H9 (cell line): ENCODE measurements at regions not wholly inside any gene's neighbourhood (a gene's known extent, or its start where the extent isn't known, plus 50 kb on each side); places are given as distances from the start of the nearest gene placed in this dataset.

Source experiments
- DNase-seq: peaks from one replicate; pipeline ENCODE4 v3.0.0-alpha.2; 2017
- H2AFZ ChIP-seq: one replicate; pipeline ENCODE4 v1.6.1; 2013; ENCODE audit warnings: mild to moderate bottlenecking, low read length, control low read depth, moderate library complexity
- H2AK5ac ChIP-seq: 2 replicates; pipeline ENCODE4 v1.6.1; 2013; ENCODE audit warnings: low read length, control low read depth, mixed read lengths; ENCODE audit not compliant: insufficient read length
- H2BK120ac ChIP-seq: one replicate; pipeline ENCODE4 v1.6.1; 2013; ENCODE audit warnings: low read depth, mild to moderate bottlenecking, low read length, control low read depth, inconsistent platforms; ENCODE audit not compliant: poor library complexity, severe bottlenecking
- H2BK12ac ChIP-seq: 2 replicates; pipeline ENCODE4 v1.6.1; 2013; ENCODE audit warnings: low read length, control low read depth, mixed read lengths, low read depth; ENCODE audit not compliant: insufficient read length
- H2BK15ac ChIP-seq: 2 replicates; pipeline ENCODE4 v1.6.1; 2013; ENCODE audit warnings: low read depth, low read length, control low read depth
- H2BK20ac ChIP-seq: one replicate; pipeline ENCODE4 v1.6.1; 2013; ENCODE audit warnings: low read depth, mild to moderate bottlenecking, low read length, control low read depth, inconsistent platforms; ENCODE audit not compliant: poor library complexity, severe bottlenecking
- H2BK5ac ChIP-seq: 2 replicates; pipeline ENCODE4 v1.6.1; 2013; ENCODE audit warnings: low read length, control low read depth, mixed read lengths; ENCODE audit not compliant: insufficient read length
- H3K14ac ChIP-seq: 2 replicates; pipeline ENCODE4 v1.6.1; 2013; ENCODE audit warnings: low read length, control low read depth; ENCODE audit not compliant: insufficient read depth
- H3K18ac ChIP-seq: 2 replicates; pipeline ENCODE4 v1.6.1; 2013; ENCODE audit warnings: low read depth, mild to moderate bottlenecking, mixed read lengths, low read length, control low read depth; ENCODE audit not compliant: insufficient read length
- H3K23ac ChIP-seq: 2 replicates; pipeline ENCODE4 v1.6.1; 2013; ENCODE audit warnings: low read length, control low read depth, mixed read lengths, low read depth; ENCODE audit not compliant: insufficient read length
- H3K23me2 ChIP-seq: 2 replicates; pipeline ENCODE4 v1.6.1; 2013; ENCODE audit warnings: low read depth, mild to moderate bottlenecking, mixed read lengths, low read length, control low read depth; ENCODE audit not compliant: insufficient read length, poor library complexity, severe bottlenecking
- H3K27ac ChIP-seq: 2 replicates; pipeline ENCODE4 v1.5.1; 2013; ENCODE audit warnings: low read length, control low read depth, mixed read lengths, low read depth; ENCODE audit not compliant: insufficient read length
- H3K27me3 ChIP-seq: 2 replicates; pipeline ENCODE4 v1.6.1; 2013; ENCODE audit warnings: low read length, control low read depth, inconsistent platforms; ENCODE audit not compliant: insufficient read depth
- H3K4ac ChIP-seq: 2 replicates; pipeline ENCODE4 v1.6.1; 2013; ENCODE audit warnings: low read depth, mild to moderate bottlenecking, control low read depth, inconsistent platforms, low read length, moderate library complexity
- H3K4me1 ChIP-seq: 2 replicates; pipeline ENCODE4 v1.6.1; 2013; ENCODE audit warnings: low read length, control low read depth, inconsistent platforms; ENCODE audit not compliant: insufficient read depth
- H3K4me2 ChIP-seq: 2 replicates; pipeline ENCODE4 v1.6.1; 2013; ENCODE audit warnings: low read length, control low read depth, mixed read lengths; ENCODE audit not compliant: insufficient read length, insufficient read depth
- H3K56ac ChIP-seq: 2 replicates; pipeline ENCODE4 v1.6.1; 2013; ENCODE audit warnings: low read depth, mild to moderate bottlenecking, mixed read lengths, low read length, control low read depth; ENCODE audit not compliant: insufficient read length
- H3K79me1 ChIP-seq: 2 replicates; pipeline ENCODE4 v1.6.1; 2013; ENCODE audit warnings: low read depth, mild to moderate bottlenecking, moderate library complexity, low read length, control low read depth, inconsistent platforms; ENCODE audit not compliant: insufficient read depth, poor library complexity, severe bottlenecking
- H3K79me2 ChIP-seq: 2 replicates; pipeline ENCODE4 v1.6.1; 2013; ENCODE audit warnings: low read length, control low read depth, inconsistent platforms; ENCODE audit not compliant: insufficient read depth
- H3K9ac ChIP-seq: 2 replicates; pipeline ENCODE4 v1.6.1; 2013; ENCODE audit warnings: low read length, control low read depth, mixed read lengths; ENCODE audit not compliant: insufficient read length; ENCODE audit errors: extremely low read depth
- H3K9me3 ChIP-seq: one replicate; pipeline ENCODE4 v1.6.1; 2013; ENCODE audit warnings: low read depth, low read length, inconsistent platforms; ENCODE audit not compliant: control insufficient read depth
- H3T11ph ChIP-seq: one replicate; pipeline ENCODE4 v1.6.1; 2013; ENCODE audit warnings: mild to moderate bottlenecking, low read length, control low read depth, inconsistent platforms
- H4K20me1 ChIP-seq: one replicate; pipeline ENCODE4 v1.6.1; 2013; ENCODE audit not compliant: control insufficient read depth, insufficient read length, insufficient read depth
- H4K5ac ChIP-seq: 2 replicates; pipeline ENCODE4 v1.6.1; 2013; ENCODE audit warnings: low read depth, mild to moderate bottlenecking, mixed read lengths, low read length, control low read depth; ENCODE audit not compliant: insufficient read length
- H4K8ac ChIP-seq: replicated peaks from 2 replicates; pipeline ENCODE4 v1.6.1; 2013; ENCODE audit warnings: low read length, control low read depth, mixed read lengths, low read depth; ENCODE audit not compliant: insufficient read length
- H4K91ac ChIP-seq: 2 replicates; pipeline ENCODE4 v1.6.1; 2013; ENCODE audit warnings: low read depth, mild to moderate bottlenecking, moderate library complexity, mixed read lengths, low read length, control low read depth; ENCODE audit not compliant: insufficient read length
- H3K27ac Mint-ChIP-seq, 3 experiments: 2 replicates in 2 of 3; 3 replicates in 1 of 3; pipeline ENCODE4 v1.8.0; 2020 to 2021; ENCODE audit warnings: mixed read lengths in 3 of 3, mild to moderate bottlenecking in 1 of 3, moderate library complexity in 1 of 3
- H3K27me3 Mint-ChIP-seq: 2 replicates; pipeline ENCODE4 v1.8.0; 2021; ENCODE audit warnings: low read depth, mild to moderate bottlenecking, moderate library complexity, mixed read lengths
- H3K36me3 Mint-ChIP-seq, 3 experiments: 2 replicates in 2 of 3; 3 replicates in 1 of 3; pipeline ENCODE4 v1.8.0; 2020 to 2021; ENCODE audit warnings: low read depth in 3 of 3, mixed read lengths in 3 of 3; ENCODE audit not compliant: insufficient read depth in 1 of 3
- H3K4me1 Mint-ChIP-seq, 2 experiments: 2 replicates each; pipeline ENCODE4 v1.8.0; 2020; ENCODE audit warnings: mixed read lengths in 2 of 2
- H3K4me3 Mint-ChIP-seq, 2 experiments: 2 replicates in 1 of 2; 3 replicates in 1 of 2; pipeline ENCODE4 v1.8.0; 2020 to 2021; ENCODE audit warnings: mild to moderate bottlenecking in 2 of 2, mixed read lengths in 2 of 2, moderate library complexity in 1 of 2
- H3K9me3 Mint-ChIP-seq, 2 experiments: 2 replicates in 1 of 2; 3 replicates in 1 of 2; pipeline ENCODE4 v1.8.0; 2020; ENCODE audit warnings: mild to moderate bottlenecking in 2 of 2, mixed read lengths in 2 of 2, moderate library complexity in 1 of 2
- CTCF ChIP-seq: fragments of 200-600 bp; sonication (generic); conservative IDR thresholded peaks from 3 replicates; pipeline ENCODE4 v1.8.0; 2021; ENCODE audit warnings: antibody characterized with exemption, mild to moderate bottlenecking

- Histone ChIP-seq H3K9ac (no peak overlapping the region), H2BK120ac (no peak overlapping the region), H4K20me1 (no peaks in the 10 kb centered on the region), H3K4ac (no peak overlapping the region), H4K8ac (no peak overlapping the region), H3K23me2 (no peaks in the 10 kb centered on the region), H3K79me1 (no peaks in the 10 kb centered on the region), H3T11ph (no peak overlapping the region), H3K27ac (no peak overlapping the region), H3K4me2 (no peak overlapping the region), H4K5ac (no peak overlapping the region), H2BK15ac (no peak overlapping the region), H2AK5ac (no peak overlapping the region), H3K14ac (no peak overlapping the region), H2BK20ac (no peak overlapping the region), H3K79me2 (no peaks in the 10 kb centered on the region), H3K56ac (no peak overlapping the region), H3K4me1 (no peaks in the 10 kb centered on the region), H3K27me3 (no peaks in the 10 kb centered on the region), H3K9me3 (no peaks in the 10 kb centered on the region), H2BK12ac (no peak overlapping the region), H3K18ac (no peak overlapping the region), H4K91ac (no peak overlapping the region), H3K23ac (no peak overlapping the region), H2BK5ac (no peak overlapping the region), H2AFZ (no peak overlapping the region)
- Mint-ChIP-seq H3K4me1 (no peaks in the 10 kb centered on the region), H3K36me3 (no peaks in the 10 kb centered on the region), H3K27me3 (no peaks in the 10 kb centered on the region), H3K9me3 (no peaks in the 10 kb centered on the region), H3K4me3 (no peak overlapping the region), H3K27ac (no peak overlapping the region)
- no peak for DNase-seq
- no peak for TF ChIP-seq CTCF
Measured at GRCh38 chr2:181178130-181178529, 197.7 kb downstream of the UBE2E3 start.
